Upper lobe of right lung (tissue), 1 donor: ENCODE measurements at regions not wholly inside any gene's neighbourhood (a gene's known extent, or its start where the extent isn't known, plus 50 kb on each side); places are given as distances from the start of the nearest gene placed in this dataset.

ENCODE experiments used
- ATAC-seq: fragments of 200-7000 bp; cut with Tn5 transposase; one replicate; pipeline ENCODE4 v1.9.1; 2020; ENCODE audit warnings: mild to moderate bottlenecking, moderate library complexity
- DNase-seq: peaks from one replicate; pipeline ENCODE4 v3.0.0-alpha.2; 2020
- H3K27ac ChIP-seq: fragments of 200-600 bp; one replicate; pipeline ENCODE4 v1.8.0; 2022
- H3K27me3 ChIP-seq: fragments of 200-600 bp; one replicate; pipeline ENCODE4 v1.8.0; 2022; ENCODE audit warnings: mild to moderate bottlenecking
- H3K36me3 ChIP-seq: fragments of 200-600 bp; one replicate; pipeline ENCODE4 v1.8.0; 2022
- H3K4me1 ChIP-seq: fragments of 200-600 bp; one replicate; pipeline ENCODE4 v1.8.0; 2022
- H3K4me3 ChIP-seq: fragments of 200-600 bp; one replicate; pipeline ENCODE4 v1.8.0; 2022; ENCODE audit warnings: mild to moderate bottlenecking
- H3K9me3 ChIP-seq: fragments of 200-600 bp; one replicate; pipeline ENCODE4 v1.8.0; 2022
- intact Hi-C: fragments of 100-400 bp; cut with DNase I; formaldehyde crosslinking; loops from one replicate; pipeline ENCODE4 v1.11.0; 2022
- TF ChIP-seq, protein P1 (sequence below): fragments of 200-600 bp; IDR thresholded peaks from one replicate; pipeline ENCODE4 v1.8.0; 2022; ENCODE audit warnings: antibody characterized with exemption
- donor health status: DM: no; HTN: yes; CAD: no; lungs with severe emphysema.

DNA sequence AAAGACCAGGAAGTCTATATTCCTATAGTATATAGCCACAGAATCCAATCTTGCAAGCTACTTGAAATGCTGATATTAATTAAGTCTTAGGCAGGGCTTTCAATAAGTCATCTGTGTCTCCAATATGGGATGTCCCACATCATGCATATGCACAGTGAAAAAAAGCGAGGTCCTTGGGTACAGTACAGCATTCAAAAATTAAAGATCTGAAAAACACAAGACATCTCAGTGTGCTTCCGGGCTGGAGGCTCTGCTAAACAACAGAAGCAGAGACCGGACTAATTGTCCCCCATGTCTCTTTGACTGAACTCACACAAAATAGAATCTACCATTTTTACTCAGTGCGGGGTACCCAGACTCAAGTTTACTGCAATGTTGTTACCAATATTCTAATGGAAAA, 156.0 kb downstream of the DAD1 start:
- TF ChIP-seq, protein P1, sequence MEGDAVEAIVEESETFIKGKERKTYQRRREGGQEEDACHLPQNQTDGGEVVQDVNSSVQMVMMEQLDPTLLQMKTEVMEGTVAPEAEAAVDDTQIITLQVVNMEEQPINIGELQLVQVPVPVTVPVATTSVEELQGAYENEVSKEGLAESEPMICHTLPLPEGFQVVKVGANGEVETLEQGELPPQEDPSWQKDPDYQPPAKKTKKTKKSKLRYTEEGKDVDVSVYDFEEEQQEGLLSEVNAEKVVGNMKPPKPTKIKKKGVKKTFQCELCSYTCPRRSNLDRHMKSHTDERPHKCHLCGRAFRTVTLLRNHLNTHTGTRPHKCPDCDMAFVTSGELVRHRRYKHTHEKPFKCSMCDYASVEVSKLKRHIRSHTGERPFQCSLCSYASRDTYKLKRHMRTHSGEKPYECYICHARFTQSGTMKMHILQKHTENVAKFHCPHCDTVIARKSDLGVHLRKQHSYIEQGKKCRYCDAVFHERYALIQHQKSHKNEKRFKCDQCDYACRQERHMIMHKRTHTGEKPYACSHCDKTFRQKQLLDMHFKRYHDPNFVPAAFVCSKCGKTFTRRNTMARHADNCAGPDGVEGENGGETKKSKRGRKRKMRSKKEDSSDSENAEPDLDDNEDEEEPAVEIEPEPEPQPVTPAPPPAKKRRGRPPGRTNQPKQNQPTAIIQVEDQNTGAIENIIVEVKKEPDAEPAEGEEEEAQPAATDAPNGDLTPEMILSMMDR, result no peak
- no peaks in the 10 kb centered on the region for H3K27me3 ChIP-seq
- peaks cover 38% of the 10 kb centered on the region for H3K4me1 ChIP-seq
- no peak overlapping the region for H3K4me3 ChIP-seq
- DNase-seq, result no peak
- no peak for ATAC-seq
- no peak overlapping the region for H3K27ac ChIP-seq
- no peaks in the 10 kb centered on the region for H3K36me3 ChIP-seq
- no peaks in the 10 kb centered on the region for H3K9me3 ChIP-seq
- intact Hi-C loops, result no loop called here

DNA sequence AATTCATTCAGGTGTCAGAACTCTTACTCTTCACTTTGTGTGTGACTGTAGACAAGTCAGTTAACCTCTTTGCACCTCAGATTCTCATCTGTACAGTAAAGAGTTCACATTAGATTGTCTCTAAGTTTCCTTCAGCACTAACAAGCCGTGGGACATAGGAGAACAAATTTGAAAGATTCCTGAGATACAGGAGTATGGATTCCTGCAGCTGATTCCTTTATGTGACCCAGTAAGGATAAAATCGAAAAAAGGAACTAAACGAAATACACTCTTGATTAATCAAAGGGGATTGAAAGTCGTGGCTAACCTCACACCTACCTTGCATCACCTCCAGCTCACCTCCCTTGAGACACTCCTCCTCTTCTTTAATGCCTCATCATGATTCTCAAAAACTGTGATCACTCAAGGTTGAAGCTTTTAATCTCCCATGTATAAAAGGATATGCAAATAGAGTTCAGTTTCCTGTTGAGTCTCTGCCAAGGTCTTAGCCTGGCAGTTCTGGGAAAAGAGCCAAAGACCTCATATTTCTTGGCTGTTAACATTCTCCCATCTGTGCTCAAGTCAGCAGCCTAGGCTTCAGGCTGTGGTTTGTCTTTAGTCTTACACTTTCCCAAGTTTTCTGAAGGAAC, 156.6 kb downstream of the DAD1 start:
- DNase-seq (no peak), ATAC-seq (peak; percentile 89)
- intact Hi-C loops, result no loop called here
- Histone ChIP-seq H3K27me3 (no peaks in the 10 kb centered on the region), H3K4me1 (peaks cover 43% of the 10 kb centered on the region), H3K27ac (no peak overlapping the region), H3K9me3 (no peaks in the 10 kb centered on the region), H3K36me3 (no peaks in the 10 kb centered on the region), H3K4me3 (no peak overlapping the region)
- TF ChIP-seq, protein P1, result no peak

DNA sequence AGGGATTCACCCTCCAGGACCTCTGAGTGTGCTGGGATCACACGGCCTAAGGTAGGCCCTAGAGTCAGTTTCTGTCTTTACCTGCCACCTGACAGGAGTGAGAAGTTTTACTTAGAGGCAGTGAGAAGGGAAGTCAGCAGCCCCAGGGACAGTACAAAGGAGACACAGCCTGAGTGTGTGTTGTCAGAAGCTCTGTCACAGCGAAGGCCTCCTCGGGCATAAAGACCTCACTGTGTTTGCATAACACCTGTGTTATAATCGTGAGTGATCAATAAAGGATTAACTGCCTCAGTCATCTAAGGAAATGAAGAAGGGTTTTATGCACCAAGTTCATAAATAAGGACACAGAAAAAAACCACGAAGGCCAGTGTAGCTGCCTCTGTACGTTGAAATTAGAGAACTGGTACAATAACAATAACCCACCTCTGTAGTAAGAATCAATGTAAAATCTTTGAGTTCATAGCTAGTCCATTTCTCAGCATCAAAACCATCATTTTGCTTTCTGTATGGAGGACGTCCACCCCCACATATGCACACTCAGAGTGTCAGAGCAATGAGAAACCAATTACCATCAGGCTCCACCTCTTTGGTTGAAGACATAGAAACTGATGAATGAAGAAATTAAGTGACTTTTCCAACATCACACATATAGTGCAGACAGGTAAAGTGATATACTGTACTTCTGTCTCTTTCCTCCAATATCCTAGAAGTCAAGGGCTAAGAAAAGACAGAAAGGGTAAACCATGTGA, 159.3 kb downstream of the DAD1 start:
- Histone ChIP-seq H3K36me3 (no peaks in the 10 kb centered on the region), H3K9me3 (no peaks in the 10 kb centered on the region), H3K27ac (no peak overlapping the region), H3K27me3 (no peaks in the 10 kb centered on the region), H3K4me3 (no peak overlapping the region), H3K4me1 (peaks cover 48% of the 10 kb centered on the region)
- ATAC-seq (no peak), DNase-seq (no peak)
- TF ChIP-seq, protein P1, result no peak
- intact Hi-C loops, result no loop called here

DNA sequence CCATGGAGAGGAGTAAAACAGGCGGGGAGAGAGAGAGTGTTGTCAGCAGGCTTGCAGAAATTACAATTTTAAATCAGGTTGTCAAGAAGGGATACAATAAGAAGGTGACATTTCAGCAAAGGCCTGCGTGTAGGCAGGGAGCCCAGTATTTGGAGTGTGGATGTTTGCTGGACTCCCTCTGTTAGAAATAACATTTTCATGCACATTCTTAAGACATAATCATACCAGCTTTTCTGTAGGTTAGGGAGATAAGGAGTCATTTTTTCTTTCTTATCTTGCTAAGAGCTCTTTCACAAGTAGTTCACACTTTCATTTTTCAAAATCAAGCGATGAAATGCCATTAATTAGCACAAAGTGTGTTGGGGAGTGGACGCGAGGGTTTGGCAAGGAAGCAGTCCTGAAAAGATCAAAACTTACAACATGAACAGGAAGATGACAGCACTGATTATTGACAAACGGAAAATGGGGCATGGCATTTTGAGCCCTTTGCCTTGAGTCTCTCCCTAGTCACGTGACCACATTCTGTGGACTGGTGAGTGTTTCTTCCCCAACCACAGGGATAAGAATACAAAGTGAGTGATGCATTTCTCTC, 160.2 kb downstream of the DAD1 start:
- intact Hi-C loops, result no loop called here
- Histone ChIP-seq H3K27me3 (no peaks in the 10 kb centered on the region), H3K27ac (peak overlapping the region; percentile 48), H3K36me3 (no peaks in the 10 kb centered on the region), H3K9me3 (no peaks in the 10 kb centered on the region), H3K4me1 (peaks cover 48% of the 10 kb centered on the region), H3K4me3 (no peak overlapping the region)
- DNase-seq, result no peak
- TF ChIP-seq, protein P1, result no peak
- peak; percentile 21 for ATAC-seq

DNA sequence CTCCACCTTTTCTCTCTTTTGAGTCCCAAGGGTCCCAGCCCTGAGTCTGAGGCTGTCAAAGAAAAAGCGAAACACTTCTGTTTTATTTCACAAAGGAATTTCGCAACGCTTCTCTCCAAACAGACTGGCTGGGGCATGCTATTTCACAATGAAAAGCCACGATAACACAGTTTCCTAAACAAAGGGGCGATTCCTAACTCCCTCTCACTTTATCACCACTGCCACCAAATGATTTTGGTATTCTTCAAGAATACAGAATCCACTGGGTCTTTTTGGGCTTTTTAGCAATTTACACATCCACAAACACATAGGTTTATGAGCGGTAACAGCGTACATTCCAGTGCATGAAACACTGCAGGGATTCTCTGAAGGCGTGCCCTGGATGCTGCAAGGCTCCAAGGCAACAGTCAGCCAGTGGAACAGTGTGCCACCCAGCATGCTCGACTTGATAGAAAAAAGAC, 161.2 kb downstream of the DAD1 start:
- peaks cover 39% of the 10 kb centered on the region for H3K4me1 ChIP-seq
- no peaks in the 10 kb centered on the region for H3K27me3 ChIP-seq
- H3K36me3 ChIP-seq, result no peaks in the 10 kb centered on the region
- intact Hi-C loops, result no loop called here
- ATAC-seq (peak; percentile 77), DNase-seq (no peak)
- peak overlapping the region; percentile 48 for H3K27ac ChIP-seq
- TF ChIP-seq, protein P1, result no peak
- no peak overlapping the region for H3K4me3 ChIP-seq
- no peaks in the 10 kb centered on the region for H3K9me3 ChIP-seq
